ENCODE measurements at regions not wholly inside any gene's neighbourhood (a gene's known extent, or its start where the extent isn't known, plus 50 kb on each side); places are given as distances from the start of the nearest gene placed in this dataset.
"Not testable (repeated sequence)": the region's sequence is repeated elsewhere in the genome, so short reads cannot be mapped to it uniquely, and the experiment has no call there.

- no peak for DNase-seq (ENCODE audit: low read depth in 2 of 3, low spot score in 1 of 3)
These were observed 466.9 kb downstream of the MID1IP1 start for GRCh38 chrX:39268207-39268606.

DNA sequence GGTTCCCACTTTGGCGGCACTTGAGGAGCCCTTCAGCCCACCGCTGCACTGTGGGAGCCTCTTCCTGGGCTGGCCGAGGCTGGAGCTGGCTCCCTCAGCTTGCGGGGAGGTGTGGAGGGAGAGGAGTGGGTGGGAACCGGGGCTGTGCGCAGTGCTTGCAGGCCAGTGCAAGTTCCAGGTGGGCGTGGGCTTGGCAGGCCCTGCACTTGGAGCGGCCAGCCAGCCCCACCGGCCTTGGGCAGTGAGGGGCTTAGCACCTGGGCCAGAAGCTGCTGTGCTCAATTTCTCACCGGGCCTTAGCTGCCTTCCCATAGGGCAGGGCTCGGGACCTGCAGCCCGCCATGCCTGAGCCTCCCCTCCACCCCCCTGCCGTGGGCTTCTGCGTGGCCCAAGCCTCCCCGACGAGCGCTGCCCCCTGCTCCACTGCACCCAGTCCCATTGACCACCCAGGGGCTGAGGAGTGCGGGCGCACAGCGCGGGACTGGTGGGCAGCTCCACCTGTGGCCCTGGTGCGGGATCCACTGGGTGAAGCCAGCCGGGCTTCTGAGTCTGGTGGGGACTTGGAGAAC is 474.3 kb downstream of the MID1IP1 start:
- no peak for DNase-seq (ENCODE audit: low read depth in 2 of 3, low spot score in 1 of 3)

GRCh38 chrX:39277685-39278390 is 476.6 kb downstream of the MID1IP1 start:
- not testable (repeated sequence) for DNase-seq (ENCODE audit: low read depth in 2 of 3, low spot score in 1 of 3)

DNA sequence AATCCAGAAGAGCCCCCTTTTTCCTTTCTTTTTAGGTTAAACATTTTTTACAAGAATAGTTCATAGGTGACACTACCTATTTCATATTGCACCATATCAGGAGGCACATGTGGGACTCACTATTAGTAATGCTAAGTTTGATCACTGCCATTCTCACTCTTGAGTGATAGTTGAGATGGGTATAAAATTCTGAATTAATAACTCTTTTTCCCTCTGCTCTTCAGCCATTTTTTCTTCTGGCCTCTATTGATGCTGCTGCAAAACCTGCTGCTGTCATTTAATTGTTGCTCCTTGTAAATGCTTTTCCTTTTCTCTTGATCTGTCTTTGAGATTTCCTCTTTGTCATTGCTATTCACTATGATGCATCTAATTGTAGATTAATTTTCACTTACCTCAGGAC is 482.0 kb downstream of the MID1IP1 start:
- DNase-seq (ENCODE audit: low read depth in 2 of 3, low spot score in 1 of 3): no peak

DNA sequence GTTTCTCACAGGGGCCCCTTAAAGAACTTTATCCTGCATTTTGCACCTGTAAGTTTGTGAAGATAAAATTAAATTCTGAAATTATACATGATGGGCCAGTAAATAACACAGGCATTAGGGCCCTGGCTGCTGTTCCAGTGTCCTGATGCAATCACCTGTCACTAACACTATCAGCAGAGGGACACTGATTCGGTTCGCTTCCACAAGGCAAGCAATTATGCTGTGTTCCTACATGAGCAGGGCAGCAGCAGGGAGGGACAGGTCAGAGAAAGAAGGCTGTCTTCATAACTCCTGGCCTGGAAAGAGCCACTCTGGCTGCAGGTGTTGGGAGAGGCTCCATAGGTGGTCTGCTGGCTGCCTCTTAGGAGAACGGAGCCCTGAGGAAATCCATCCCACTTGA is 487.3 kb downstream of the MID1IP1 start:
- no peak for DNase-seq (ENCODE audit: low read depth in 2 of 3, low spot score in 1 of 3)

GRCh38 chrX:39289827-39290226 is 488.6 kb downstream of the MID1IP1 start:
- DNase-seq (ENCODE audit: low read depth in 2 of 3, low spot score in 1 of 3): no peak

DNA sequence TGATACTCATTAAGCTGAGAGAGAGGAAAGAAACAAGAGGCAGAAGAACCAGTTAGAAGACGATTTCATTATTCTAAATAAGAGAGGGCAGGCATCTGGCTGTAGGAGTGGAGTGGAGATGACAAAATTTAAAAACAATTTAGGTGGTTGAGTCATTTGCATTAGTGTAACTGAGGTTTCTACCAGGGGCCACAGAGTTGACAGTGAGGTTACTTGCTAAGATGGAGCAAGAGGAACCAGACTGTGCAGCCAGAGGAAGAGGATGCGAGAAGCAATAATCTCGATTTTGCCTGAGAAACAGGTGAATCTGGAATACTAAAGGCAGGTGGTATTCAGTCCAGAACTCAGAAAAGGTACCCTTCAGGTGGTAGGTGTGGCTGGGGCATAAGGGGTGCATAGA is 491.9 kb downstream of the MID1IP1 start:
- DNase-seq (ENCODE audit: low read depth in 2 of 3, low spot score in 1 of 3): no peak

- DNase-seq (ENCODE audit: low read depth in 2 of 3, low spot score in 1 of 3): no peak
These were observed 495.2 kb downstream of the MID1IP1 start for GRCh38 chrX:39296472-39296871.

- DNase-seq (ENCODE audit: low read depth in 2 of 3, low spot score in 1 of 3): no peak
These were observed 497.6 kb downstream of the MID1IP1 start for GRCh38 chrX:39298821-39299220.

GRCh38 chrX:39299615-39300014 is 498.4 kb downstream of the MID1IP1 start:
- no peak for DNase-seq (ENCODE audit: low read depth in 2 of 3, low spot score in 1 of 3)

- DNase-seq (ENCODE audit: low read depth in 2 of 3, low spot score in 1 of 3): no peak
These were observed 499.8 kb downstream of the MID1IP1 start for GRCh38 chrX:39301036-39301435.

- DNase-seq (ENCODE audit: low read depth in 2 of 3, low spot score in 1 of 3): no peak
These were observed 501.6 kb downstream of the MID1IP1 start for GRCh38 chrX:39302838-39303237.

DNA sequence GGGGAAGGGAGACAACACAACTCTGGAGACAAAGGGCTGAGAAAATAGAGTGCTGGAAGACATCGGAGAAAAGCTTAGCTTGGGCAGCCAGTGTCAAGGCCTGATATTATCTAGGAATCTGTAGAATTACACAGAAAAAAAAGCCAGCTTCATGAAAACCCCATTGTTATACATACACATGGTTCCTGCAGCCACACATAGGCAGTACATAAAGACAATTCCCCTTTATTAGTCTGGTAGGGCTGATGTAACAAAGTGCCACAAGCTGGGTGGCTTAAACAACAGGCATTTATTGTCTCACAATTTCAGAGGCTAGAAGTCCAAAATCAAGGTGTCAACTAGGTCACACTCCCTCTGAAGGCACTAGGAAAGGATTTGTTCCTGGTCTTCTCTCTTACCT is 503.5 kb downstream of the MID1IP1 start:
- DNase-seq (ENCODE audit: low read depth in 2 of 3, low spot score in 1 of 3): no peak

- no peak for DNase-seq (ENCODE audit: low read depth in 2 of 3, low spot score in 1 of 3)
These were observed 506.2 kb downstream of the MID1IP1 start for GRCh38 chrX:39307488-39307887.

GRCh38 chrX:39308126-39308525 is 506.9 kb downstream of the MID1IP1 start:
- no peak for DNase-seq (ENCODE audit: low read depth in 2 of 3, low spot score in 1 of 3)

DNA sequence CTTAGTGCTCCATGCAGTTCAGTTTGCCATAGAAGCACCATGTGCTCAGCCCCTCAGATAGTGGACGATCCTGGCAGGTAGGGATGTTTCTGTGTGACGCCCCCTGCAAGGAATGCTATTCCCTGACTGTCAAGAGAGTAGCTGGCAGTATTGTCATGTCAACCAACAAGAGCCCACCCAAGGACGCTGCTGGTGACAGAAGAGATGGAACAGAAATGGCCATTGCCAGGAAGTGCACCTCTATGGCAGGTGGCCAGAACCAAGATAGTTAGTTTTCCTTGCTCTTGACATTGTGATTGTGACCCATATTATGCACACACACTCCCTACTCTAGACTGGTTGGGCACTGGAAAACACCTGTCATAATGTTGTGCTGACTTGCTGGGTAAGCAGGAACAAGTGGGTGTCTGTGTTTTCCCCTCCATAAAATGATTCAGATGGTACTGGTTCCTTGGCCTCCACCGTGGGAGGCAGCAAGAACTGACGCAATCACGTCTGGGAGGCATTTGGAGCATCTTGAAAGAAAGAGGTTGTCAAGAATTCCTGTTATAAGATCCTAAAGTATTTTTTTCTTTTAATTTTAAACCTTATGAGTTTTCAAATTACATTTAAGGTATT is 507.9 kb downstream of the MID1IP1 start:
- DNase-seq (ENCODE audit: low read depth in 2 of 3, low spot score in 1 of 3): peak; percentile 44 to 58 (median 52)

- peak in 1 of 3 donors; percentile 44 for DNase-seq (ENCODE audit: low read depth in 2 of 3, low spot score in 1 of 3)
These were observed 508.5 kb downstream of the MID1IP1 start for GRCh38 chrX:39309721-39310152.

- no peak for DNase-seq (ENCODE audit: low read depth in 2 of 3, low spot score in 1 of 3)
These were observed 509.6 kb downstream of the MID1IP1 start for GRCh38 chrX:39310891-39311290.

GRCh38 chrX:39311646-39312045 is 510.4 kb downstream of the MID1IP1 start:
- DNase-seq (ENCODE audit: low read depth in 2 of 3, low spot score in 1 of 3): no peak

DNA sequence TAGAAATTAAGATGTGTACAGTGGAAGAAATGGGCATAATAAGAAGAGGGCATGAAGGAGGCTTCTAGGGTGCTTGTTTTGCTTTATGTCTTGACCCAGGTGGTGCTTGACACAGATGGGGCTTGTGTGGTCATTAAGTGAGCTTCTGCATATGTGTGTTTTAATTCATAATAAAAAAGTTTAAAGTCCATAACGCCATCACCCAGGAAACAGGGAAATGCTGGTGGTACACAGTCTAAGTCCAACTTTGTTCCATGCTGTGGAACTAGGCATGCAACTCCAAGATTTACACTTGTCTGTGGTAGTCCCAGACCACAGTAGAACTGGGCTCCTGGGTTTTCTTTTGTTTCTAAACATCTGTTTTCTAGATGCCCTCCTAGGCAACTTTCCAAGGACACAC is 511.9 kb downstream of the MID1IP1 start:
- no peak for DNase-seq (ENCODE audit: low read depth in 2 of 3, low spot score in 1 of 3)

GRCh38 chrX:39318506-39319343 is 517.5 kb downstream of the MID1IP1 start:
- no peak for DNase-seq (ENCODE audit: low read depth in 2 of 3, low spot score in 1 of 3)

- no peak for DNase-seq (ENCODE audit: low read depth in 2 of 3, low spot score in 1 of 3)
These were observed 518.9 kb downstream of the MID1IP1 start for GRCh38 chrX:39320165-39320564.

All from stimulated activated CD4-positive, alpha-beta T cell treated with anti-CD3 and anti-CD28 coated beads, Interleukin-12 subunit alpha, Interleukin-12 subunit beta, amount 100 ng/mL, for 48 hours (primary cell).